MM.1S (cell line): ENCODE measurements at regions not wholly inside any gene's neighbourhood (a gene's known extent, or its start where the extent isn't known, plus 50 kb on each side); places are given as distances from the start of the nearest gene placed in this dataset.

Source experiments
- CTCF ChIP-seq: fragments of 300-600 bp; sonication (generic); IDR thresholded peaks from 2 replicates; pipeline ENCODE4 v1.5.1; 2016; ENCODE audit warnings: antibody characterized with exemption, low read length, mixed read lengths
- EZH2 ChIP-seq: fragments of 300-600 bp; sonication (generic); optimal IDR thresholded peaks from 2 replicates; pipeline ENCODE3; 2017; ENCODE audit warnings: low read depth, mild to moderate bottlenecking, antibody characterized with exemption, low read length, mixed read lengths

DNA sequence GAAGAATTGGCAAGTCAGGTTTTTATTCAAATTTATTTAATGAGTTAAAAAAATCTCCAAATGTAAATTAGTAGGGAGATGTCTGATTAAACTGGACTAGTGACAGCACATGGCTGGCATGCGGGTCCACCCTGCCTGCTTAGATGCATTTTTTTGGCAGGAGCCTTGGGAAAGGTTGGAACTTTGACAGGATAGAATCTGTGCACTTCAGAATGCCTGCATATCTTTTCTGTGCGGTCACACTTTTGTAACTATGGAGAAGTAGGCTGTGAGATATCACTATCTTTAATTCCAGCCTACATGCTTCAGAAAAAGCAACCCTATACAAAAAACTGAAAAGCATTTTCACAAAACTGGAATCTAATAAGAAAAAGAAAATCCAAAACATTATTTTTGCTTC is 317.8 kb downstream of the MBD2 start:
- TF ChIP-seq CTCF (no peak), EZH2 (no peak)
